CD4-positive, alpha-beta T cell treated with Interleukin-1 beta for 1 hour (primary cell): ENCODE measurements at regions not wholly inside any gene's neighbourhood (a gene's known extent, or its start where the extent isn't known, plus 50 kb on each side); places are given as distances from the start of the nearest gene placed in this dataset.

Experiments used
- DNase-seq, 2 donors: peaks; one replicate each; pipeline ENCODE4 v3.0.0-alpha.2; 2020 to 2022

DNA sequence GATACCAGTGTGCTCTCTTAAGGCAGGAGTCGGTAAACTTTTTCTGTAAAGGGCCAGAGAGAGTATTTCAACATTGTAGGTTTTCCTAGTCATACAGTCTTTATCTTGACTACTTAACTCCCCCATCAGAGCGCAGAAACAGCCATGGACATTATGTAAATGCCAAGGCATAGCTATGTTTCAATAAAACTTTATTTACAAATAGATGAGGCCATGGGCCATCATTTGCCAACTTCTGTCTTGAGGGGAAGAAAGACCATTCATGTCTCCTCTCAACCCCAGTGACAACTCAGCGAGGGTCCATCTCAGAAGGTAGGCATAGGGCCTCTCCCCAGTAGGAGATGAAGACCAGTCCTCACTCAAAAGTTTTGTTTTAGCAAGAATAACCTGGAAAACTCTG lies 301.3 kb downstream of the FBXW7 start:
- DNase-seq = no peak

DNA sequence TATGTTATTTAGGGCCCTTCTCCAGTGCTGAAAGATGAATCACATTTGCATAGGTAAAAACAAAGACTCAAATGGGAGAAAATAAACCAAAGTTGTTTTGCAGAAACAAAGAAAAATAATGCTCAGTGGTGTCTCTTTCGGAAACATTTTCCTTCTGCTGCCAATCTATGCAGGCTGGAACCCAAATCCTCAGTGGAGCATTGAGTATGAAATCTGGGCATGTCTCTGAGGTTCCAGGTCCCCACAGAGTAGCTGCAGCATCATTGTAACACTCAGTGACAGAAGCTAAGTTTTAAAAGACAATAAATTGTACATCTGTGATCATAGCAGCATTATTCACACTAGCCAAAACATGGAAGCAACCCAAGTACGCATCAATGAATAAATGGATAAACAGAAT lies 303.6 kb downstream of the FBXW7 start:
- DNase-seq = no peak

DNA sequence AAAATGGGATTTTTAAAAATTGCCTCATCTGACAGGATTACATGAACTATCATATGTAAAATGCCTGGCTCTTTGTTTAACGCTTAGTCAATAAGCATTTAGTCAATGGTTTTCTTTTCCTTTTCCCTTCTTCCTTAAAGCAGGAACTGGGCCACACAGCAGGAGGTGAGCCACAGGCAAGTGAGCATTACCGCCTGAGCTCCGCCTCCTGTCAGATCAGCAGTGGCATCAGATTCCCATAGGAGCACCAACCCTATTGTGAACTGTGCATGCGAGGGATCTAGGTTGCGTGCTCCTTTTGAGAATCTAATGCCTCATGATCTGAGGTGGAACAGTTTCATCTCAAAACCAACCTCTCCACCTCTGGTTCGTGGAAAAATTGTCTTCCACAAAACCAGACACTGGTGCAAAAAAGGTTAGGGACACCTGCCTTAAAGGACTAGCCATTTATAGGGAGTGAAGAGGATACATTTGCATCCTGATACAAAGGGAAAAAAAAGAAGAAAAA lies 306.1 kb downstream of the FBXW7 start:
- no peak for DNase-seq

DNA sequence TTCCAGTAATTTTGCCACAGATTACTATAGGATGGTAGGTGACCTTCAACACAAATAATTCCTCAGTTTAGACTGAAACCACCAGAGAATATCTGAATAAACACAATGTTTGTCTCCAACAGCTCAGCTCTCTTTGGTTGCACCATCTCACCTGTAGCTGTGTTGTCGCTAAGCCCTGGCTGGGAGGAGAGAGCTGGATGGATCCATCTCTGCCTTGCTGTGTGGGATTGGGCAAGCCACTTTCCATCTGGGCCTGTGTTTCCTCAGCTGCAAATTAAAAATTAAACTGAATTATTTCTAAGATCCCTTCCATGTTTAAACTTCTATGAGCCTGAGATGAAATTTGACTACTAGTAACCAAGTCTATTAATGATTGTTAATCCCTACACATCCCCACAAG lies 310.2 kb downstream of the FBXW7 start:
- no peak for DNase-seq

DNA sequence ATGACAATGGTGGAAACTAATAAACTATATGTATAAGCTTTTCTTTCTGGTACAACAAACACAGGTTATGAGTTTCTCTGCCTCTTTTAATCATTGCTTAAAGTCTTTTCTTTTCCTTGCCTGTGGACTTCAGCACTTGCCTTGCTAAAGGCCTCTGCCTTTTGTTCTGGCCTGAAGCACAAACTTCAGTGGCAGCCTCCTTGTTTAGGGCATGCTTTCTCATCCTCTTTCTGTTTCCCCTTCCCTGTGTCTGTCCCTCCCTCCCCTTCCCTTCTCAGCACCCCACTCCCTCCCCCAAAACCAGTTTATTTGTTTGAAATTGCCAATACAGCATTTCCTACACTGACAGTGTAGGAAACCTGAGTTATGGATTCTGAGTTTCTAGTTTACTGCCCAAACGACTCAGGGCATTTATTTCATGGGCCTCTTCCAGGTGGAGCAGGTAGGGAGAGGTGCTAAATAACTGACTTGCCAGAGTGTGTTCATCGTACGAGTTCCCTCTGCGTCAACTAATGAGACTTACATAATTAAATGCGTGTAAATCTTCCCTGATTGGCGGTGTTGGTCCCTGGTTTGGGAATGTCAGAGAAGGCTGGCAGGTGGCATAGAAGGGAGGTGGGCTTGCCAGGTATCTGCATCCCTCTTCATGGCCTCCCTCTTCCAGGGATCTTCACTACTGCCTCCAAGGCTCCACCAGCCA lies 311.0 kb downstream of the FBXW7 start:
- DNase-seq = no peak

DNA sequence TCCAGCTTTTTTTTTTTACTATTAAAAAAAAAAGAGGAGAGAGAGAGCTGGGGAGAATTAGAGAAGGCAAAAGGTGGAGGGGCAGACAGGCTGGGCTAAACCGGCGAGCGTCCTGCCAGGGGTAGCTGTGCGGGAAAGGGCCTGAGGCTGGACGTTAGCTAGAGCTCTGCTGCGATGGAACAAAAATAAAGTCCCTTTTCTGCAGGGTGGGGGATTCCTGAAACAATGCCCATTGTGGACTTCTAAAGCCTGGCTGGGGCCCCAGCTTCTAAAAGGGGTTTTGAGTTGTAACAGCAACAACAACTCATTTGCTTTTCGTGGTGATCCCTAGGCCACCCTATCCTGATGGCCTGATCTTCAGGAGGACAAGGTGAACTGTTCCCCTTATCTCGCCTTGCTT lies 311.7 kb downstream of the FBXW7 start:
- no peak for DNase-seq

DNA sequence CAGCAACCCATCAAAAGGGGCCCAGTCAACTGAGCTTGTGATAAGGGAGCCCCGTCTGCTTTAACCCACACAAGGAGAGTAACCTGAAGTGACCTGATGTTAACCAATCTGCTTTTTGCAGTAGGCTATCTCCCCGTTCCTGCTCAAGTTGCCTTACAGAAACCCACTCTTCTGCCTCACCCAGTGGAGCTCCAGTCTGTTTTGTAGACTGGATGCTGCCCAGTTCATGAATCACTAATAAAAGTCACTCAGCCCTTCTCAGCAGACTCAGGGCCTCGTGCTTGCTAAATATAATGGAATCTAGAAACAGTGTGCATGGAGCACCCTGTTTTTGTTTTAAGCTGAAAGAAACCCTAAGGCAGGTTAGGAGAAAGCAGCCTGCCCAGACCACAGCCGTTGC lies 312.3 kb downstream of the FBXW7 start:
- DNase-seq = no peak

DNA sequence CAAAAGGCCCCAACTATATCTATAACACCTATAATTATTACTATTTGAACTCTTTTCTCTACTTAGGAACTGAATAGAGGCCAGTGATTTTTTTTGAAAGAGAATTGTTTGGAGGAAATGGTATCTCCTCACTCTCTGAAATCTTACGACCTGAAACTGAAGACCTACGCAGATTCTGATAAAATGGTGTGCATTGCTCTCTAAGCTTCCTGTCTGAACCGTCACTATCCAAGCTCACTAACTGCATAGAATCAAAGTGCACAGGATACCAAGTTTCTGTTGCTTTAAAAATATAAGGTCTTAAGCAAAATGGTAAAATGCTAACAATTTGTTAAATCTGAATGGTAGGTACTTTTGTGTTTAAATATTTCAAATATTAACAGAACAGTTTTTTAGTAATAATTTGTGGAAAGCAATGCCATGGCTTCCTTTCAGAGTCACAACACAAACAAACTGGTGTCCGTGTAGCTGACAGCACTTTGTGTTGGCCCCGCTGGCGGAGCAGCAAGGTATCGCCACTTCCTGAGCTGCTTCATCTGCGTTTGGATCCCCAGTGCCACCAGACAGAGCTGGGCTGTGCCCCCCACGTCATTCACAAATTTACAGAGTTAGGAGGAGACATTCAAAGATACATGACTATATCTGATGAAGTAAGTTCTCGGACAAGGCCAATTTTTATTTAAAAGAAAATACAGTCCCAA lies 313.9 kb downstream of the FBXW7 start:
- DNase-seq = no peak

DNA sequence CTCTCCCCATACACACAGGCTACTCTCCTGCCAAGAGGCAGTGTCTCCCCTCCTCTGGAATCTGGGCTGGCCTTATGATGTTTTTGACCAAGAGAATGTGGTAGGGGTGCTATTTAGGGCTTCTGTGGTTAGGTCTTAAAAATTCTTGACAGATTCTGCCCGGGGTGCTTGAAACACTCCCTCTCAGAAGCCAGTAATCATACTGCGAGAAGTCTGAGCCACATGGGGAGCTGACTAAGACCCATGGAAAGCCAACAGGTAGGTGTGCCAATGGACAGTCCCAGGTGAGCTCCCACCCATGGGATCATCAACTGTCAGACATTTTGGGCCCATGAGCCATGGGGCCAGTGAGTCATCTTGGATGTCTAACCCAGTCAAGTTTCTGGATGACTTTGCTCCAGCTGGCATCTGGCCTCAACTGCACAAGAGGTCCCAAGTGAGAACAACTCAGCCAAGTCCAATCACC lies 315.7 kb downstream of the FBXW7 start:
- no peak for DNase-seq

DNA sequence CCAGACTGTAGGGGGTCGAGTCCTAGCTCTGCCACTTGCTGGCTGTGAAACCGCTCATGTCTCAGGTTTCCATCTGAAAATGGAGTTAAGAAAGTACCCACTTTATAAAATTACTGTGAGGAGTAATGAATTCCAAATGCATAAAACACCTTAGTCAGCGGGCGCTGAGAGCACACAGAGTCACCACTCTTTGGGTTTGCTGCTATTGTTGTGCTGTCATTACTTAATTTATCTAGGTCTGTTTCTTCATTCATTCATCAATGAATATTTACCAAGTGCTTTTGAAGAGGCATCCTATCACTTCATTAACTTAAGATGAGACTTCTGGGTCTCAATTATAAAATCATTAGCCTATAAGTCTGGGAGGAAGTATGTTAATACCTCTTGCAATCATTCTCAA lies 317.3 kb downstream of the FBXW7 start:
- DNase-seq = no peak

DNA sequence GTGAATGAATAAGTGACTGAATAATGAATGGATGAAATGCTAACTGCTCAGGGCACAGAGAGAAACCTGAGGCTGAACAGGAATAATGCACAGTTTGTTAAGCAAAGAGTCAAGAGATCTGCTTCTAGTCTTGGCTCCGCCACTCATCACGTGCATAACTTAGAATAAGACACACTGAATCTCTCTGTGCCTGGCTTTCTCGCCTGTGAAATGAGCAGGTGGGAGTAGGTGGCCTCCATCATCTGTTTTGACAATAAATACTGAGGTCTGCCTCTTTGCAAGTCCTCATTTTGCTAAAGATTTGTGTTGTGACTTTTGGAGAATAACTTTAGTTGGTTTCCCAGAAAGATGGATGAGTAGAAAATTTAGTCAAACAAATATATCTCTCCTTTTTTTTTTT lies 318.0 kb downstream of the FBXW7 start:
- DNase-seq = no peak

DNA sequence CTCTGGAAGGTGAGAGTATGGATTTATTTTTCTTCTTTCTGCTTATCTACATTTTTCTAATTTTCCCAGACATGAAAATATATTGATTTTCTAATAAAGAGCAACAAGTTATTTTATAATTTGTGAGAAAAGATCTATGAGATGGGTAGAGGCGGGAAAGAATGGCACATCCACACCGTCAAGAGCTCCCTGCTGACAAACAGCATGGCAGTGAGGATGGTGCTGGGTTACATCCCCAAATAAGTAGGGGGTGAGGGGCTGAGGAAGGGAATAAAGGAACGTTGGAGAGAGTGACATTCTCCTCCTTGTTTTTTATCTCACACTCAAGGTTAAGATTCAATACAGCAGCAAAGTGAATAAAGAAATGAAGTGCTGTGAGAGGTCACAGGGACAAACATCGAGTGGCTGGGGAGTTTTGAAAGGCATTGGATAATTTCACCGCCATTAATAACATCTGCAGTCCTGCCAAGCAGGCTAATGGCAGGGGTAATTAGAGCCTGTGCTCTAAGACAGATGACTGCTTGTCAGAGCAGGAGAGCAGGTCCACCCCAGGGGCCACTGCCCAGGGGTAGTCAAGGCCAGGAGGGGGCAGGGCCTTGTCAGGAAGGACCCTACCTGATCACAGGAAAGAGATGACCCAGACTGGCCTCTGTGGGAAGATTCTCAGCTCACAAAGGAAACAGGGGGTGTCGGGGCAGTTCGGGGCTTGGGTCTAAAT lies 323.8 kb downstream of the FBXW7 start:
- DNase-seq = no peak

DNA sequence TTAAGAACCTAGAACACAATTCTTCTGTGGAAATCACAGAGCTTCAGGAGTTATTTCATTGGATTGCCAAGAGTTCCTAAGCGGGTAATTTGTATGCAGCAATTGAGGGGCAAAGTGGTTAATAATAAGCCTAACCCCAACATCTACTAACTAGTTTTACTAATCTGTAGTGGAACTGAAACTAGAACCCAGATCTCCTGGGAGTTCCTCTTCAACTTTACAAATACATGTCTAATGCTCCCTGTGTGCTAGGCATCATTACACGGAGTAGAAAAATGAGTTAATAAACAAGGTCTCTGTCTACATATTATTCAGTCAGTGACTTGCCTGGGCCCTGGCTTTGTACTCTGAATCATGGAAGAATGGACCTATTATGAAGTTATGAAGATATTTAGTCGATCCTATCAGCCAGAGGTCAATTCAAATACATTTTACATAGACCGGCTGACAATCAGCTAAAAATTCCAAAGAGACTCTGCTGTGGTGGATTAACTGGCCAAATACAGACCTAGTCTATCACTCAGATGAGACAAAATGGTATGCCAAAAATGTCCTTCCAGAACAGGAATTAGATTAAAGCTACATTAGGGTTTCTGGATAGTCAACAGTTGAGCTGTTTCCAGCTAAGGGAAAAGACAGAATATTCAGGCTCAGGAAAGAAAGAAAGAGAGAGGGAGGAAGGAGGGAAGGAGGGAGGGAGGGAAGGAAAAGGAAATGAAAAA lies 326.0 kb downstream of the FBXW7 start:
- DNase-seq = no peak

DNA sequence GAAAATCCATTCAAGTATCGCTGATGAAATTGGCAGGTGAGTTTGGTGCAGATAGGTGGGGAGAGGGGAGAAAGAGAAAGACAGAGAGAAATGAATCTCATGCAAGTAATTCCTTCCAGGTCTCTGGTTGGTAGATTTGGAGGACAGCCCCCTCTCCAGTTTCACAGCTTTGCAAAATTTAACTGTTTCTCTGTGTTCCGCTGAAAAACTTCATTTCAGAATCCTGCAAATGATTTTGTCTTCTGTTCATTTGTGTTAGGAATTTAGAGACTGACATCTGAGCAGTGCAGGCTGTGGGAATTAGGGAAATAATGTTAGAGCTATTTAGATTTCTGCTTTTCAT lies 328.5 kb downstream of the FBXW7 start:
- no peak for DNase-seq

DNA sequence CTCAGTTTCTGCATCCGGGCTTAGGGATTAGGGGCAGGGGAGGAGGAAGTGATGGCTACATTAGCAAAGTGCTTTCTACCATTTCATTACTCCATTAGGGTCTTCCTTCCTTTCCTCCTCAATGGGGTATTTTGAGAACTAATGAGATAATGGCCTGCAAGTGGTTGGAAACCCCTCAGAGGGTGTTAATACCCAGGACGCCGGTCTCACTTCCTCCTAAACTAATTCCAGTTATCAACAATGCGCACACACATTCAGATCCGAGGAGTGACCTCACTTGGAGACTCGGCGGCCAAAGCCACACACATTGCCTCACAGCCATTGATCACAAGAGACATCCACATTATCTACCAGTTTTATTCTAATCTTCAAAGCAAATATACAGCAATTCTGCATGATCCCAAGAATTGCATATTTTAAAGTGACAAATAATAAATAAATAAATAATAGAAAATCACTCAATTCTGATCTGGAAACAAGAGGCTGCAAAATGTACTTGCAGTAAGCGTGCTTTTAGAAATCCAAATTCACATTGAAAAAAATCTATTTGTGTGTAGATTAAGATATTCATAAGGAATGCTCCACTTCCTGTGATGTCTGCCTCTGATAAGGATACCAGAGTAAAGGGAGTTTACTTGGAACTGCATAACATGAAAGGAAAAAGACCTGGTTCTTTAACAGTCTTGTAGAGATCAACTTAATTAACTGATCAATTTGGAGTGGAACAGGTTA lies 329.1 kb downstream of the FBXW7 start:
- no peak for DNase-seq

DNA sequence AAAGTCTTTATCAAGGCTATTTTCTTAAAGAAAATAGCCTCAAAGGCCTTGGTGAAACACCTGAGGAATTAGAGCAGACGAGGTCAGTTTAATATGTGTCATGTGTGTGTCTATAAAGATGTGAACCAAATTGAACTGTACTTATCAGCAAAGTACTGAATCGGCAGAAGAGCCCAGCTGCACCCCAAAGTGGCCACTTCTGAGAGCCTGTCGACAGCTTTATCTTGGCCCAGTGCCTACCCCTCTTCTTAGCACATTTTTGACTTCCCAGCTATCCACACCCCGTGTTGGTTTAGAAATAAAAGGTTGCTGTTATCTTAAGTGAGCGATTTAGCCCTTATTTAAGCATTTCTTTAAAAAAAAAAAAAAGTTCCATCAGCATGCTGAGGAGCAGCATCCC lies 329.7 kb downstream of the FBXW7 start:
- DNase-seq = no peak

DNA sequence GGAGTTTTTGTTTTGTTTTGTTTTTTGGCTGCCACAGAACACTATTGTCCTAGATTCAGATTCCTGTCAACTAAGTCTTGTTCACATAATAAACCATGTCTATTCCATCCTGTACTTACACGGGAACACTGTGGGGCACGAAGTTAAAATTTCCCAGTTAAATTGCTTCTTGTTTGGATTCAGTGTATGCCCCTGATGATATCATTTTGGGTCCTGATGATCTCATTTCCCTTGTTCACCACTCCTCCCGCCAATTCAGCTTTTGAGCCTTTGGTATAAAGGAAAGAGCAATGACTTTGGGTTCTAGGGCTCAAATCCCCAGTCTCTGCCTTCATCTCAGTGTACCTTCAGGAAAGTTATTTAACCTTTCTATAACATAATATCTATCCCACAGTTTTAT lies 333.5 kb downstream of the FBXW7 start:
- no peak for DNase-seq

DNA sequence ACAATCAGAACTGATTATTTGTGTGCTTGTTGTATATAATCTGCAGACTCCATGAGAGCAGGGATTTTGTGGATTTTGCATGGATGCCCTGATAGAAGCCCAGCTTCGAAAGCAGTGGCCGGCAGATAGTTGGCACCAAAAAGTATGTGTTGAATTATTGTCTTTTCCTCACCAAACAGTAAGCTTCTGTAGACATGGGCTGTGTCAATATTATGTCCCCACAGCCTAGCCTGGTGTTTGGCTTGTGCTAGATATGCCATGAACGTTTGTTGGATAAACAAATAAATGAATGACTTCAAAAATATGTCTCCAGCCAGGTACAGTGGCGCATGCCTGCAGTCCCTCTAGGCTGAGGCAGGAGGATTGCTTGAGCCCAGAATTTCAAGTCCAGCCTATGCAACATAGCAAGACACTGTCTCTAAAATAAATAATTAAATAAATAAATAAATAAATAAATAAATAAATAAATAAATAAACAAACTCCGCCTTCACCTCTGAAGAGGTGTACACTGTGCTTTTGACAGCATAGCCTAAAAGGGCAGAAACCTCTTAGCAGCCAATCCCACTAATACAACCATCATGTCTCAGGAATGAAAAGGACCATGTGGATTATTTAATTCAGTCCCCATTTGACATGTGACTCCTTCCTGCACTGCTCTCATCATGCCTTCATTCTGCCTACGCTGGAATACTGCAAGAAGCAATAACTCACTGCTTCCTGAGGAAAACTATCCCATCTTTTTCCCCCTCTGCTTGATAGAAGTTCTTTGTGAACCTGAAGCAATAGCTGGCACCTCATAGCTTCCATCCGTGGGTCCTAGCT lies 335.2 kb downstream of the FBXW7 start:
- no peak for DNase-seq

DNA sequence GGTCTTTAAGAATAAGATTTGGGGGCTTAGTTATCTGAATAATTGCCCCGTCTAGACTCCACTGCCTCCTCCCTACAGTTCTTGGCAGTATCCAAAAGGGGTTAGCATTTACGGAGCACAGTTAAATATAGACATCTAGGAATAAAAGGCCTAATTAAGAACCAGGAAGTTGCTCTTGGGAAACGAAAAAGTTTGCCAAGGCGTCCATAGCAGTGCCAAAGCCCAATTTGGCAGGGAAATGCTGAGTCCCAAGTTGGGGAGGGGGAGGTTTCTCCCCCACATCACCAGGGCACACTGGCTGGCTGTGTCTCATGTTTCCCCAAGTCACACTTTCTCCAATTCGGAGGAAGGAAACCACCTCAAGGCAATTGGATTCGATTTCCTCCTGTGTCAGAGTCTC lies 338.7 kb downstream of the FBXW7 start:
- DNase-seq = no peak

DNA sequence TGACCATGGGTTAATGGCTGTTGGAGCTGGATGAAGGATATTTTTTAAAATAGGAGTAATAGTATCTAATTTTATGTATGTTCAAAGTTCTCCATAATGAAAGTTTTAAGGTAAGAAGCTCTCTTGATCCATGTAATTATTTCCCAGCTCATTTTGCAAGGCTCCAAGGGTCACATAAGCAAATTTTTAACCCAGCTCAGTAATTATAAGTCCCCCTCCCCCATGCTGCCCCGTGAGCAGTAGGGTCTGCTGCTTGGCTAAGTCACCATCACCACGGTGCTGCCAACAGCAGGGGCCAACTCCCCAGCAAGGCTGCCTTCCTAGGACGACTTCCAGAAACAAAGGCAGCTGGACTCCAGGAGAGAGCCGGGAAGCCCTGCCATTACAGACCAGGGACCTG lies 340.0 kb downstream of the FBXW7 start:
- DNase-seq = no peak

DNA sequence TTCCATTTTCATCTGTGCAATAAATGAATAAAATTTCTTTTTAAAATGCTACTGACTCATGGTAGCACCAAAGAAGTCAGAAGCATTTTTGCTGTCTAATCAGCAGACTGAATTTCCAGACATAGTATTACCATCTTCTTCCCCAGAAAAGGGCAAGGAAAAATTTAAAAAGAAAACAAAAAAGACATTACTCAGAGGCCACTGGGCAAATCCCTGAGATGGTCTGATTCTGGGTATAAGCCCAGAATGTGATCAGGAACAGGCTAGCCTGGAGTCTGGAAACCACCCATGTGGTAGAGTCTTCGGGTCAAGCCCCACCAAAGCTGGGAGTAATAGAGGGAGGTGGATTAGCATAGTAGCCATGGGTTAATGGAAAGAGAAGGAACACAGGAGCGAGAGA lies 342.8 kb downstream of the FBXW7 start:
- DNase-seq = no peak

DNA sequence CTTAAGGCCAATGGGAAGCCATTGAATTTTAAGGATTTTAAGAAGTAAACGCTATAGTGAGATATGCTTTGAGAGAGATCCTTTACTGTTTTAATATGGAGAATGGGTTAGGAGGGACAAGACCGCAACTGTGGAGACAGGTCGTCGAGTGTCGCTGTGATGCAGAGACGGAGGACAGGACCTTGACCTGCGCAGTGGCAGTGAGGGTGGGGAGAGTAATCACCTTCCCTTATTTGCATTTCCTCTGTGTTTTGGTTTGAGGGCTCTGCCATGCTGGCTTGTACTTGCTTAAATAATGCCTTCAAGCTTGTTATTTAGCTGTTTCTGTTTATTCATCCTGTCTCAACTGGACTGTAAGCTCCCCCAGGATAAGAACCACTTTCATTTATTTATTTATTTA lies 345.0 kb downstream of the FBXW7 start:
- DNase-seq = no peak
